ENCODE measurements at regions not wholly inside any gene's neighbourhood (a gene's known extent, or its start where the extent isn't known, plus 50 kb on each side); places are given as distances from the start of the nearest gene placed in this dataset.

GRCh38 chr6:164554700-164555476 is 754.5 kb downstream of the C6orf118 start:
- DNase-seq (ENCODE audit: low read depth) = no peak
- no peak for TF ChIP-seq CTCF (IDR thresholded peaks at IDR 0.05; ENCODE audit: insufficient read depth, low read depth, low read length, missing control alignments)
- no peak overlapping the region for H3K4me3 ChIP-seq (ENCODE audit: low read depth, low read length)

GRCh38 chr6:164554226-164554625 is 755.2 kb downstream of the C6orf118 start:
- no peak for DNase-seq (ENCODE audit: low read depth)
- H3K4me3 ChIP-seq (ENCODE audit: low read depth, low read length) = no peak overlapping the region
- TF ChIP-seq CTCF (IDR thresholded peaks at IDR 0.05; ENCODE audit: insufficient read depth, low read depth, low read length, missing control alignments) = no peak

- H3K4me3 ChIP-seq (ENCODE audit: low read depth, low read length) = no peak overlapping the region
- no peak for DNase-seq (ENCODE audit: low read depth)
- no peak for TF ChIP-seq CTCF (IDR thresholded peaks at IDR 0.05; ENCODE audit: insufficient read depth, low read depth, low read length, missing control alignments)
Measured at GRCh38 chr6:164551706-164552105, 757.7 kb downstream of the C6orf118 start.

- TF ChIP-seq CTCF (IDR thresholded peaks at IDR 0.05; ENCODE audit: insufficient read depth, low read depth, low read length, missing control alignments) = no peak
- H3K4me3 ChIP-seq (ENCODE audit: low read depth, low read length) = no peak overlapping the region
- no peak for DNase-seq (ENCODE audit: low read depth)
Measured at GRCh38 chr6:164547076-164547475, 762.3 kb downstream of the C6orf118 start.

- DNase-seq (ENCODE audit: low read depth) = no peak
- TF ChIP-seq CTCF (IDR thresholded peaks at IDR 0.05; ENCODE audit: insufficient read depth, low read depth, low read length, missing control alignments) = no peak
Measured at GRCh38 chr6:164546263-164546662, 763.1 kb downstream of the C6orf118 start.

GRCh38 chr6:164534070-164534766 is 775.2 kb downstream of the C6orf118 start:
- no peak for TF ChIP-seq CTCF (IDR thresholded peaks at IDR 0.05; ENCODE audit: insufficient read depth, low read depth, low read length, missing control alignments)
- H3K4me3 ChIP-seq (ENCODE audit: low read depth, low read length) = no peak overlapping the region

More at GRCh38 chr6:164546263-164546662, 763.1 kb downstream of the C6orf118 start:
- no peak overlapping the region for H3K4me3 ChIP-seq (ENCODE audit: low read depth, low read length)

More at GRCh38 chr6:164534070-164534766, 775.2 kb downstream of the C6orf118 start:
- no peak for DNase-seq (ENCODE audit: low read depth)
